ENCODE measurements at regions not wholly inside any gene's neighbourhood (a gene's known extent, or its start where the extent isn't known, plus 50 kb on each side); places are given as distances from the start of the nearest gene placed in this dataset.

DNA sequence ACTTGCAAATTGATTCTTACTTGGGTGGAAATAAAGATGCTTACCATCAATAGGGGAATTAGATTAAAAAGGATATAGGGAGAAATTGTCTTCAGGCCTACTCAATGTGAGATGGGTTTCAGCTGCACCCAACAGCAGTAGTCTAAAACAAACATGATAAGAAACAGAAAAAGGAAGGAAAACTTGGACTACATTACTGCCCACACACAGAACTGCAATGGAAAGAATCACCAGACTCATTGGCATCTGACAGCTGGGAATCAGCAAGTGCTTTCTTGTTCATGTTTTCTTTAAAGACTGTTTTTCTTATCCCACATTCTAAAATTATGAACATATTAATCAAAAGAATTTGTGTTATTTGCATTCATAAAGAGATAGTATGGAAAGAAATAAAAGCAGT is 144.2 kb downstream of the LRIG3 start:
- DNase-seq: no peak

DNA sequence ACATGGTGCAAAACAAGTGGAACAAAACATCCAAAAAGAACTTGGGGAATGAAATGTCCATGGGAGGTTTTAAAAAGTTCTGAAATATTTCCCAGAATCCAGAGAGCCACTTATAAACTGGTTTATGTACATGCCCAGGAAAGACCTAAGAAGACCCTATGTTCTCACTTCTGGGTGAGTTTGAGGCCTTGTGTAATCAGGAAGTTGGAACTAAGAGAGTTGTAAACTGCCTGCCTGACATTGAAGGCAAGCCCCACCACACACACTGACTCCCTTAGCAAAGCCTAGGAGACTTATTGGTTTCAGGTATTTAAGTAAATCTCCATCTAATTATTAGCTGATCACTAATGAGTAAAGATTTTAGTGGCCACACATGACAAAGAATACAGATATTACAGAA is 142.5 kb downstream of the LRIG3 start:
- no peak for DNase-seq

DNA sequence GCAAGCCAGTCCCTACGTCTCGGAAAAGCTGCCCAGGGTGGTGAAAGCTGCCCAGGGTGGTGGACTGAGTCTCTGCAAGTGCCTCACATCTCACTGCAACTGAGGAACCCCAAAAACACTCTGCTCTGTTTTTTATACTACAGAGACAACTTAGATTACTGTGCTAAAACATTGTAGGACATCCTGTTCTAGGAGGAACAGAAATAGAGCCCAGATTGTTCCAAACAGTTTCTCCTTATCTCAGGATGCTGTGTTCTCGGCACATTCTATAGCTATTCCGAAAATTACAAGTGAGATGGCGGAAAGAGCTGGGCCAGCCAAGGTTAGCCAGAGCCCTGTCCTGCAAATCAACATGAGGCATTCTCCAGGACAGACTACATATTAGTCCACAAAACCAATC is 138.7 kb downstream of the LRIG3 start:
- no peak for DNase-seq

DNA sequence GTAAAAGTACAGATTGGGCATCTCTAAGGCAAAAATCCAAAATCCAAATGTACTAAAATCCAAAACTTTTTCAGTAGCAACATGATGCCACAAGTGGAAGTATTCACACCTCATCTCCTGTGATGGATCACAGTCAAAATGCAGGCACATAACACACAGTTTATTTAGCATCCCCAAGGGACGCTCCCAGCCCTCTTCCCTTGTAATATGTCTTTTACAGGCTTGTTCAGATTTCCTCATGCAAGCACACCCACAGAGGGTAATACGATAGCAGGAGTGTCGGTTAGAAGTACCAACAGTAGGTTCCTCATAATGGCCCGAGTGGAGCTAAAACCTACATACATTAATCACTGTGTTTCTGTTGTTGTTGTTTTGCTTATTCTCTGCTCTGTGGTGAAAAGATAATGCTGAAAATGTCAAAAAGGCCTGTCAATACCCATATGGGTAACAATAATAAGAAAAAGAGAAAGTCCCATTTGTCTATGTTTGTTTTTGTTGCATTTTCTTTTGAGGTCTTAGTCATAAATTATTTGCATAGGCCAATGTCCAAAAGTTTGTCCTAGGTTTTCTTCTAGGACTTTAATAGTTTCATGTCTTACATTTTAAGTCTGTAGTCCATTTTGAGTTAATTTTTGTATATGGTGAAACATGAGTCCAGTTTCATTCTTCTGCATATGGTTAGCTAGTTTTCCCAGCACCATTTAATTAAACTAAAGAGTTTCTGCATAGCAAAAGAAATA is 133.1 kb downstream of the LRIG3 start:
- no peak for DNase-seq

DNA sequence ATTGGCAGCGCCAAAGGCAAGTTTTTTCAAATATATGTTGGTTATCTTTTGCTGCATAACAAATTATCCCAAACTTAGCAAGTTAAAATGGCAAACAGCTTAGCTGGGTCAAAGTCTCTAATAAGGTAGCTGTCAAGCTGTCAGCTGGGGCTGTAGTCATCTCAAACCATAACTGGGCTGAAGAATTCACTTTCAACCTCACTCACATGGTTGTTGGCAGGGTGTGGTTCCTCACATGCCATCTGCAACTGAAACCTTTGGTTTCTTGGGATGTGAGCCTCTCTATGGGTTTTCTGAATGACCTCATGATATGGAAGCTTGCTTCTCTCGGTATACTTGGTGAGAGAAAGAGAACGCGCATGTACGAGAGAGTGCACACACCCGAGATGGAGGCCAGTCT is 125.4 kb downstream of the LRIG3 start:
- no peak for DNase-seq

DNA sequence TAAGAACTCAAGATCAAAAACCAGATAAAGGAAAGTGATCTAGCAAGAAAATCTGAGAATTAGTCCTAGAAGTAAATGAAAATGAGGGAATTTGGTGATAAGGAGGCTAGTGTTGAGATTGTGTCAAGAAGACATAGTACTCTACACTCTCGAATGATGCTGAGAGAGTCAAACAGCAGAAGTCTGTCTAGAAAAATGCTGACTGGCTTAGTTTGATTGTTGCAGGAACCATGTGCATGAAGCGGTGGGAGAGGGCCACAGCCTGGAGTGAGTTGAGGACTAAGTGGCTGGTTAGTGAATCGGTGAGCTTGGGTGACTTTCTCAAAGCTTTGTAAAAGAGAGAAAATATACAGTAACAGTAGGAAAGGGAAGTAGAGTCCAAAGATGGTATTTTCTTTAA is 124.5 kb downstream of the LRIG3 start:
- no peak for DNase-seq

DNA sequence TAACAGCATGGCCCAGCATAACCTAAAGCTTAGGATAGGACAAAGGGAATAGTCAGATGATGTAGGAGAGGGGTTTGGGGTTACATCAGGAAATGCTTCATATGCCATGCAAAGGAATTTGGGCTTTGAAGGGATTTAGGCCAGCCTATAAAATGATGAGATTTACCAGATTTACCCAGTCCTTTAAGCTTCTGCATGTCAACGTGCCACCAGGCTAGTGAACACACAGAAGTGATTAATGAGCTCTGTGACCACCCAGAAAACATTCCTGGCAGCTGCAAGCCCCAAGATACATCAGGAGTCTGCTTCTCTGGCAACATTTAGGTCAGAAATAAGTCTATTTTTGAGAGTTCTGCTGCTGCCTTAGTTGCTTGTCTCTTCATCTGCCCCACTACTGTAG is 118.3 kb downstream of the LRIG3 start:
- no peak for DNase-seq

DNA sequence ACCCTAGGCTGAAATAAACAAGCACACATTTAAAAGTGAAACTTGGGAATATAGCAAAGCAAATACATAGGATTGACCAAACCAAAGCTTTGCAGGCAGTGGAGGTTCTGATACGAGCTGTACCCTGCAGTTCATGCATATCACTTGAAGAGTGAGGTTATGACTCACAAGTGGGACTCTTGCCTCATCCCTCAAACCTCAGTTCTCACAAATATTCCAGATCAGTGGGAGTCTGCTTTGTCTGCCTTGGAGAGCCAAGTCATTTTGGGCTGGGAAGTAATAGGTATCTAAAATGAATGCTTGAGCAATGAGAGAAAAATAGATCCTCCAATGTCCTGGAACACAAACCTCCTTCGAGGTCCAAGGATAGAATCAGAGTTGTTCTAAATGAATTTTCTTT is 116.4 kb downstream of the LRIG3 start:
- peak in 1 of 51 donors; percentile 28 for DNase-seq

DNA sequence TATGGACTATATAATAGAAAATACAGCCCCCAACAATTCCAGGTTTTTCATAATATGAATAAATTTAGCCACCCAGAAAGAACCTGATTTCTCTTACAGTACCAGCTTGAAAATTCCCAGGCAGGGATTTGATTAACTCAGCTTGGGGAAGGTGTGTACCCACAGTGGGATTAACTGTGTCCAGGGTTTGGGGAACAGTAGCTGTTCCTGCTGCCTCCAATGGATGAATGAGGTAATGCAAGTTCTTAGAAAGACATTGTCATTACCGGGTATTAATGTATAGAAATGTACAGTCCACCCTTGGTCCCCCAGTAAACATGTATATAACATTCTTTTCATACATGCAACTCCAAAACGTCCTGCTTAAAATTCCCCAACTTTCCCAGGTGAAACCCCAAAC is 115.6 kb downstream of the LRIG3 start:
- DNase-seq: no peak

DNA sequence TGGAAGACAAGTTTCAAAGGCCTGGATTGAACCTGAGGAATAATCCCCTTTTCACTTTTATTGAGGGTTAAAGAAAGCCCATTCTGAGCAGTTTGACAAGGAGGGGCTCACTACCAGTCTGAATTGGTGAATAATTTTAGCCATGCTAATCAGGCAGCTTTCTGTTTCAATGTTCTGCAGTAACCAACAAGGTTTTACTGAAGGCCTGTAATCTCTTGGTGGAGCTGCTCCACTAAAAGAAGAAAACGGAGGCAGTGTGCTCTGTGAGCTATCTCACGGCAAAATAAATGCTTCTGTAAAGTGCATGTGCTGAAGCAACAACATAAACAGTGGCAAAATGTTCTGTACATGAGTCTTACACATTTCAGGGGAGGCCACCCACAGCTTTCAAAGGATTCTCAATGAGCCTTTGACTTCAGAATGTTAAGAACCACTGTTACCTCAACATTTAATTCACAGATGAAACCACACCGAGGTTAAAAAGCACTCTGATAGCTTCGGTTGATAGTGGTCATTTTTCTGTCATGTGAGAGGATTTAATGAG is 111.2 kb downstream of the LRIG3 start:
- DNase-seq: no peak

DNA sequence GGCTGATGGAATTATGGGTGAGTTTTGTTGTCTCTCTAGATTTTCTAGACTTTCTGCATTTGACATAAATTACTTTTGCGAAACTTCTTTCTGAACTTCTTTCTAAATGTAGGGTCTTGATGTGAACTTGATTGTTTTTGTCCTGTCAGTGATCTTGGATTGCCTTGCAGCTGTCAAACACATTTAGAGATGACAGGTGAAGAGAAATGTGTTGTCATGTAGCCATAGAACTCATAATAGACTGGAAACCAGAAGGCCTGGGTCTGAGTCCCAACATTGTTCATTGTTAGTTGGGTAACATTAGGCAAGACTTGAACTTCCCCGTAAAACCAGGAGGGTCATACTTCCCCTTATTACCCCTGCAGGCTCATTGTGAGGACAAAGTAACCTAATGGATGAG is 109.0 kb downstream of the LRIG3 start:
- DNase-seq: no peak

DNA sequence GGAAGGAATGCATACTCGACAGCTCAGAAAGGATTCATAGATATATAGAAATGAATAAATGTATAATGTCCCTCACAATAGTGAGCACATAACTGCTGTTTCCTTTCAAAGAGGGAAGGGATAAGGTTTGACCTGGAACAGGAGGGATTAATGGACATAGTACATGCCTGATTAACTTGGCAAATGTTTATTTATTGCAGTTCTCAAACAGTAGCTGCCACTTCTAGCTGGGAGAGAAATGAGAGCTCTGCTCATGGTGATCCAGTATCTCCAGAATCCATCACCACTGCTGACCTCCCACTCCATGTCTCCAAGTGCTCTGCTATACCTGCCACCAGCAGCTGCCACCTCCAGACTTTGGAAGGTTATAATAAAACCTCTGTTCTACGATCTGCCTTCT is 108.1 kb downstream of the LRIG3 start:
- no peak for DNase-seq

DNA sequence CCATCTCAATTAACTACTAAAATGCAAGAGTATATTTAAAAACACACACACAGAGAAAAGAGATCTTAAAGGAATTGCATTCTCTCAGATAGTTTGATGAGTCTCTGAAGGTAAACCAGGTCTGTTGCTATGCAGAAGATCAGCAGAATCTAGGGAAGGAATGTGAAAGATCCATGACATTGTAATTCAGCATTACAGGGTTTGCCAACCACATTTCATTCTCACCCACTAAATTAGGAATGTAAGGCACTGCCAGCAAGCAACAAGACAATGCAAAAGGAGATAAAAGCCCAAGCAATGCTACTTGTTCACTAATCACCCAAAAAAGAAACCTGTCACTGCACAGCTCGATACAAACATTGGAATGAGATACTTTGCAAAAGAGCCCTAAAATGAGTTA is 106.3 kb downstream of the LRIG3 start:
- DNase-seq: no peak

DNA sequence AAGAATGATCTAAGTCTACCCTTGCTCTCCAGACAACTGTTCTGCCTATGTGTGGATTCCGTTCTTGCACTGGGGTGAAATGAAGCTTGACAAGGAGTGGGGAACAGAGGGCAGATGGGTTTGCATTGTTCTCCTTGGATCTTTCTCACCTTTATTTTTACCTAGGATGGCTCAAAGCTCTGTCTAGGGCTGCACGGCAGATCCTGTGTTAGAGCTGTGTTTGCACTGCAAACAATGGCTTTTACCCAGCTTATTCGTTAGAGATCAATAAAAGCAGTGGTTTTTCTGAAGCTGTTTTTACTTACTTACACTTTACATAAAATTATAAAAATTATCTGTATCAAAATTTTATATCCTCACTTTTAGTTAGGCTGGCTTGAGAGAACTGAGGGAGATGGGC is 105.1 kb downstream of the LRIG3 start:
- DNase-seq: no peak

DNA sequence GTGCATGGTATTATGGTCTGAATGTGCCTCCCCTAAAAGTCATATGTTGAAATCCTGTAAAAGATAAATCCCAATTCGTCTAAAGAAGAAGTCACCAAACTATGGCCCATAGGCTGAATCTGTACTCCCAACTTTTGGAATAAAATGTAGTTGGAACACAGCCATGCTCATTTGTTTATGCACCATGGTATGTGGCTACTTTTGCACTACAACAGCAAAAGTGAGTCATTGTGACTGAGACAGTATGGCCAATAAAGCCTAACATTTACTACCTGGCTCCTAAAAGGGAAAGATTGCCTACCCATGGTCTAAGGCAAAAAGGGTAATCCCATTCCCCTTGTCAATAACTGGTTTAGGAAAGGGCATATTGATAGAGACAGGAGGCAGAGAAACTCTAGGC is 101.8 kb downstream of the LRIG3 start:
- no peak for DNase-seq

DNA sequence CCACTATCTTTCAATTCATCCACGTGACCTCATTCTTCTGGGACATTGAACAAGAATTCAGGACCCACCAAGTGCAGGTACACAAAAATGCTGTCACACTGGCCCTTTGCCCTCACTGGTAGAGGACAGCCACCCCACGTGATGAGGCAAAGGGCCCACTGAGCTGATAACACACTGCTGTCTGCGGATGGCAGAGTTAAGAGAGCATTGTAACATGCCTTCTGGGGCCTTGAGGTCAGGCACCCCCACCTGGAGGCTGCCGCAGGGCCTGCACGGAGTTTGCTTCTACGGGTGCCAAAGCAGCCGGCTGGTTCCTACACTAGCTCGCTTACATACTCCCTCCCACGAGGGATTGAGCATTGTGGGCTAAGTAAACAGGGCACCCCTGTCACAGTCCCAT is 101.0 kb downstream of the LRIG3 start:
- no peak for DNase-seq

DNA sequence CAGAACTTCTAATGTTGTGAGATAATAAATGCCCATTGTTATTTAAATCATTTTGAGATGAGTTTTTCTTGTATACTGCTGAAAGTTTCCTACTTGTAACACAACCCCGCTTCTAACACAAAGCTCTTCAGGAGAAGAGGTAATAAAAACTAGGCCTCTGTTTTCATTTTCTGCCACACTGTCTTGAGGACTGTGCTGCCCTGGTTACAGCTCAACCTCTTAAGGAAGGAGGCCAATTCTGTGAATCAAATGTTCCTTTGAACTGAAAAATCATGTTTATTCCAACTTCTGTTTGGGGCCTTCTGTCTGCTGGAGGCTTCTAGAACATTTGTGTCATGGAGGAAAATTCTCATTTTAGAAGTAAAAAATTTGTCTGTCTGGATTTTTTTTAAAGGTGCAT is 100.3 kb downstream of the LRIG3 start:
- DNase-seq: no peak
